Neural progenitor cell (in vitro differentiated cells): ENCODE measurements at regions not wholly inside any gene's neighbourhood (a gene's known extent, or its start where the extent isn't known, plus 50 kb on each side); places are given as distances from the start of the nearest gene placed in this dataset.
A peak's percentile ranks its signal among the peaks of the same experiment; 100 is the strongest.

Experiments
- DNase-seq: peaks from one replicate; pipeline ENCODE4 v3.0.0-alpha.2; 2016; ENCODE audit warnings: low spot score
- H2AFZ ChIP-seq: fragments of 200-600 bp; sonication (generic); replicated peaks from 2 replicates; pipeline ENCODE4 v1.6.1; 2016; ENCODE audit warnings: antibody characterized with exemption
- H3F3A ChIP-seq: fragments of 200-600 bp; sonication (generic); 2 replicates; pipeline ENCODE4 v1.6.1; 2016; ENCODE audit warnings: antibody characterized with exemption, low read depth
- H3K27ac ChIP-seq: fragments of 200-600 bp; sonication (generic); 2 replicates; pipeline ENCODE4 v1.5.1; 2016; ENCODE audit warnings: mild to moderate bottlenecking
- H3K27me3 ChIP-seq: fragments of 200-600 bp; sonication (generic); 2 replicates; pipeline ENCODE4 v1.6.1; 2016; ENCODE audit warnings: mild to moderate bottlenecking, moderate library complexity
- H3K36me3 ChIP-seq: fragments of 200-600 bp; sonication (generic); 2 replicates; pipeline ENCODE4 v1.5.1; 2016
- H3K4me1 ChIP-seq: fragments of 200-600 bp; sonication (generic); 2 replicates; pipeline ENCODE4 v1.6.1; 2016; ENCODE audit warnings: mixed run types
- H3K4me2 ChIP-seq: fragments of 200-600 bp; sonication (generic); 2 replicates; pipeline ENCODE4 v1.6.1; 2016
- H3K4me3 ChIP-seq: fragments of 200-600 bp; sonication (generic); 2 replicates; pipeline ENCODE4 v1.5.1; 2016
- H3K79me2 ChIP-seq: fragments of 200-600 bp; sonication (generic); 2 replicates; pipeline ENCODE4 v1.6.1; 2016; ENCODE audit warnings: low read depth
- H3K9ac ChIP-seq: fragments of 200-600 bp; sonication (generic); 2 replicates; pipeline ENCODE4 v1.6.1; 2016
- H3K9me3 ChIP-seq: fragments of 200-600 bp; sonication (generic); 2 replicates; pipeline ENCODE4 v1.5.1; 2016; ENCODE audit warnings: low read depth
- H4K20me1 ChIP-seq: fragments of 200-600 bp; sonication (generic); 2 replicates; pipeline ENCODE4 v1.6.1; 2016; ENCODE audit warnings: low read depth
- H3K27ac Mint-ChIP-seq: 3 replicates; pipeline ENCODE4 v1.8.0; 2021; ENCODE audit warnings: mixed read lengths
- H3K27me3 Mint-ChIP-seq: 2 replicates; pipeline ENCODE4 v1.8.0; 2022; ENCODE audit warnings: low read depth, mild to moderate bottlenecking, inconsistent platforms, moderate library complexity, mixed read lengths; ENCODE audit not compliant: insufficient read depth
- H3K36me3 Mint-ChIP-seq: 3 replicates; pipeline ENCODE4 v1.8.0; 2021; ENCODE audit warnings: mixed read lengths
- H3K4me1 Mint-ChIP-seq: 3 replicates; pipeline ENCODE4 v1.8.0; 2021; ENCODE audit warnings: mixed read lengths
- H3K4me3 Mint-ChIP-seq: 3 replicates; pipeline ENCODE4 v1.8.0; 2021; ENCODE audit warnings: mild to moderate bottlenecking, moderate library complexity, mixed read lengths
- H3K9me3 Mint-ChIP-seq: 3 replicates; pipeline ENCODE4 v1.8.0; 2020; ENCODE audit warnings: mixed read lengths
- CTCF ChIP-seq: fragments of 200-600 bp; sonication (generic); IDR thresholded peaks from 2 replicates; pipeline ENCODE4 v1.5.1; 2017; ENCODE audit warnings: antibody characterized with exemption, mild to moderate bottlenecking
- EZH2 ChIP-seq: fragments of 200-600 bp; sonication (generic); IDR thresholded peaks from 2 replicates; pipeline ENCODE4 v1.6.1; 2017; ENCODE audit warnings: antibody characterized with exemption, mild to moderate bottlenecking, moderate library complexity
- EZH2phosphoT487 ChIP-seq: fragments of 200-600 bp; sonication (generic); IDR thresholded peaks from 2 replicates; pipeline ENCODE4 v1.6.1; 2017; ENCODE audit warnings: antibody characterized with exemption

DNA sequence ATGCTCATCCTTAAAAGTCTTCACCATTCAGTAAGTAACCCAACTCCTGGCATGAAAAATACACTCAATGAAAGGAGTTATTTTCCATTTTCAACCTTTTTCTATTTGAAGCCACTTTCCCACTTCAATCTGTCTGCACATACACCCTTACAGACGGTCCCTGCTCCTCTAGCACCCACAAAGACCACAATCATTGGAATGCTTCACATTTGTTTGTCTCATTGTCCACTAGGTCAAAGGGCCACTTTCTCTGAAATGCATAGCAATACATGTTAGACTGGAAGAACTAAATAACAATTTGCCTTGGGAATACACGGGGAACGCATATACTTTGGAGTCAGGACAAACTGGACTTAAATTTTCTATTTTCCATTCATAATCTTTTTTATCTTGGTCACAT is 487.1 kb upstream of the C1orf87 start:
- DNase-seq, result peak; percentile 5
- Histone ChIP-seq H3K9me3 (no peaks in the 10 kb centered on the region), H3K79me2 (no peaks in the 10 kb centered on the region), H3K9ac (no peak overlapping the region), H3K4me2 (no peak overlapping the region), H3K27me3 (no peaks in the 10 kb centered on the region), H3K4me1 (no peaks in the 10 kb centered on the region), H2AFZ (no peak overlapping the region), H3K36me3 (no peaks in the 10 kb centered on the region), H3K27ac (no peak overlapping the region), H3K4me3 (no peak overlapping the region), H4K20me1 (no peaks in the 10 kb centered on the region), H3F3A (no peaks in the 10 kb centered on the region)
- Mint-ChIP-seq H3K4me1 (no peaks in the 10 kb centered on the region), H3K4me3 (no peak overlapping the region), H3K27me3 (no peaks in the 10 kb centered on the region), H3K27ac (no peak overlapping the region), H3K36me3 (no peaks in the 10 kb centered on the region), H3K9me3 (no peaks in the 10 kb centered on the region)
- TF ChIP-seq CTCF (no peak), EZH2 (no peak), EZH2phosphoT487 (no peak)

DNA sequence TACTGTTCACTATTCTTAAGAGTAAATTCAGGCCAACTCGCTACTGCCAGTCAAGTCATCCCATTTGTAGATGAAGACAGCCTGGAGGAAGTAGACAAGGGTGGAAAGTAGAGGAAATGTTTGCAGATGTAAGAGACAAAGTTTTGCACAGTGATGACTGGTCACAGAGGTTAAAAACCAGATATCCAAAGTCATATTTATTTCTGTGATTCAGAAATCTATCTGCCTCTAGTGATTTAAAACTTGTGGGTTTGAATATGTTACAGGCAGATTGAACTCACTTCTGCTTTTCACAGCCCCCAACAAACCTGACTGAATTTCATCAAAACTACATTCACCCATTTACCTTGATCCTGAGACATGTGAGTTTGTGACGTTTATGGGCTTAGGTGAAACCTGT is 484.7 kb upstream of the C1orf87 start:
- Histone ChIP-seq H3K36me3 (no peaks in the 10 kb centered on the region), H3K9me3 (no peaks in the 10 kb centered on the region), H3K4me3 (no peak overlapping the region), H3K79me2 (no peaks in the 10 kb centered on the region), H3F3A (no peaks in the 10 kb centered on the region), H3K4me2 (no peak overlapping the region), H3K27ac (no peak overlapping the region), H2AFZ (no peak overlapping the region), H3K9ac (no peak overlapping the region), H3K27me3 (no peaks in the 10 kb centered on the region), H3K4me1 (no peaks in the 10 kb centered on the region), H4K20me1 (no peaks in the 10 kb centered on the region)
- H3K27me3 Mint-ChIP-seq, result peaks cover 2% of the 10 kb centered on the region
- H3K27ac Mint-ChIP-seq, result no peak overlapping the region
- no peaks in the 10 kb centered on the region for H3K9me3 Mint-ChIP-seq
- H3K4me3 Mint-ChIP-seq, result no peak overlapping the region
- no peaks in the 10 kb centered on the region for H3K4me1 Mint-ChIP-seq
- DNase-seq, result no peak
- H3K36me3 Mint-ChIP-seq, result no peaks in the 10 kb centered on the region
- TF ChIP-seq EZH2phosphoT487 (no peak), CTCF (no peak), EZH2 (no peak)

GRCh38 chr1:60553730-60554129 is 480.2 kb upstream of the C1orf87 start:
- H4K20me1 ChIP-seq, result no peaks in the 10 kb centered on the region
- no peak overlapping the region for H3K9ac ChIP-seq
- no peaks in the 10 kb centered on the region for H3K9me3 Mint-ChIP-seq
- no peaks in the 10 kb centered on the region for H3K4me1 Mint-ChIP-seq
- H2AFZ ChIP-seq, result no peak overlapping the region
- H3K9me3 ChIP-seq, result no peaks in the 10 kb centered on the region
- no peak overlapping the region for H3K4me3 ChIP-seq
- no peak for TF ChIP-seq EZH2phosphoT487
- TF ChIP-seq CTCF, result no peak
- H3K27ac Mint-ChIP-seq, result no peak overlapping the region
- H3K36me3 Mint-ChIP-seq, result no peaks in the 10 kb centered on the region
- H3K79me2 ChIP-seq, result no peaks in the 10 kb centered on the region
- no peaks in the 10 kb centered on the region for H3K36me3 ChIP-seq
- H3K27me3 ChIP-seq, result no peaks in the 10 kb centered on the region
- H3K27me3 Mint-ChIP-seq, result peaks cover 2% of the 10 kb centered on the region
- H3K4me3 Mint-ChIP-seq, result no peak overlapping the region
- H3F3A ChIP-seq, result no peaks in the 10 kb centered on the region
- no peak overlapping the region for H3K27ac ChIP-seq
- no peak for DNase-seq
- H3K4me2 ChIP-seq, result no peak overlapping the region
- no peaks in the 10 kb centered on the region for H3K4me1 ChIP-seq

DNA sequence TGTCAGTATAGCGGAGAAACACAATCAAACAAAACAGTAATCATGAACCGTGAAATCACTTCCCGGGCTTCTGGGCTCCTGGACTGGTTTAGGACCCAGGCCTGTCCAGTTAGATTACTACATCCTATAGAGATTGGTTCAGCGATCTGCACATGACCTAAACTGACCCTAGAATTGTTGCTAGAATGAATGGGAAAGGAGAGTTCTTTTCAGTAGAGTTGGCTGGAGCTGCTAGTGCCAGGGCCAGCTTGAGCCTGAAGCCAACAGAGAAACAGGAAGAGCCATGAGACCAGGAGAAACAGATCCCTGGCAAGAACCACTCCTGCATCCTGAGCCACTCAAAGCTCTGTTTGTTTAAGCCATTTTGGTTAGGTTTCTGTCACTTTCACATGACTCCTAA is 474.3 kb upstream of the C1orf87 start:
- Mint-ChIP-seq H3K9me3 (no peaks in the 10 kb centered on the region), H3K27ac (peak overlapping the region; percentile 22), H3K4me1 (peaks cover 11% of the 10 kb centered on the region), H3K27me3 (peaks cover 3% of the 10 kb centered on the region), H3K36me3 (no peaks in the 10 kb centered on the region), H3K4me3 (no peak overlapping the region)
- H3K4me1 ChIP-seq, result no peaks in the 10 kb centered on the region
- no peaks in the 10 kb centered on the region for H4K20me1 ChIP-seq
- H3K9me3 ChIP-seq, result no peaks in the 10 kb centered on the region
- H3K79me2 ChIP-seq, result no peaks in the 10 kb centered on the region
- no peak overlapping the region for H3K4me2 ChIP-seq
- peak; percentile 8 for DNase-seq
- H3K27me3 ChIP-seq, result no peaks in the 10 kb centered on the region
- H3K9ac ChIP-seq, result no peak overlapping the region
- no peaks in the 10 kb centered on the region for H3K36me3 ChIP-seq
- H3K4me3 ChIP-seq, result no peak overlapping the region
- no peak overlapping the region for H3K27ac ChIP-seq
- H3F3A ChIP-seq, result no peaks in the 10 kb centered on the region
- no peak for TF ChIP-seq EZH2phosphoT487
- TF ChIP-seq EZH2, result no peak
- TF ChIP-seq CTCF, result no peak
- H2AFZ ChIP-seq, result no peak overlapping the region
